ENCODE measurements at regions not wholly inside any gene's neighbourhood (a gene's known extent, or its start where the extent isn't known, plus 50 kb on each side); places are given as distances from the start of the nearest gene placed in this dataset.

- Mint-ChIP-seq H3K4me1 (no peaks in the 10 kb centered on the region), H3K9me3 (no peaks in the 10 kb centered on the region), H3K27me3 (ENCODE audit: insufficient read depth, low read depth, poor library complexity) (no peaks in the 10 kb centered on the region), H3K36me3 (ENCODE audit: low read depth) (no peaks in the 10 kb centered on the region), H3K4me3 (no peak overlapping the region), H3K27ac (no peak overlapping the region)
- H3K9me2 ChIP-seq (ENCODE audit: insufficient read depth) = no peaks in the 10 kb centered on the region
- H3K79me2 ChIP-seq (replicated peaks; ENCODE audit: insufficient read depth) = no peaks in the 10 kb centered on the region
- H3K27ac ChIP-seq (ENCODE audit: low read depth) = no peak overlapping the region
- no peaks in the 10 kb centered on the region for H3K36me3 ChIP-seq (ENCODE audit: insufficient read depth)
- no peak overlapping the region for H2AFZ ChIP-seq
- DNase-seq (ENCODE audit: low spot score) (no peak), ATAC-seq (no peak)
- TF ChIP-seq ZNF331 (CRISPR knock-in tag; IDR thresholded peaks at IDR 0.05; ENCODE audit: low read depth) = no peak
- TF ChIP-seq POLR2AphosphoS5 (IDR thresholded peaks at IDR 0.05; ENCODE audit: low read depth) = no peak
- no peak for TF ChIP-seq REST (IDR thresholded peaks at IDR 0.05; ENCODE audit: unreplicated experiment)
- TF ChIP-seq EZH2 (IDR thresholded peaks at IDR 0.05; ENCODE audit: low read depth, unreplicated experiment) = no peak
- no peak for TF ChIP-seq NANOG (IDR thresholded peaks at IDR 0.05; ENCODE audit: borderline replicate concordance)
- no peak for TF ChIP-seq ETS1 (IDR thresholded peaks at IDR 0.05)
- no peak for TF ChIP-seq EZH2phosphoT487 (IDR thresholded peaks at IDR 0.05; ENCODE audit: unreplicated experiment)
- TF ChIP-seq CTCF (conservative IDR thresholded peaks at IDR 0.05; ENCODE audit: low read depth in 2 of 2) = no peak
- no peak for TF ChIP-seq ZNF114 (CRISPR knock-in tag; IDR thresholded peaks at IDR 0.05)
- no peak for TF ChIP-seq STAT1 (IDR thresholded peaks at IDR 0.05; ENCODE audit: unreplicated experiment)
- no peak for TF ChIP-seq ZNF462 (CRISPR knock-in tag; IDR thresholded peaks at IDR 0.05)
- no peak for TF ChIP-seq JUNB (IDR thresholded peaks at IDR 0.05; ENCODE audit: unreplicated experiment)
- H3K4me2 ChIP-seq = no peak overlapping the region
- H3K27me3 ChIP-seq (ENCODE audit: insufficient read depth) = no peaks in the 10 kb centered on the region
- H3K4me3 ChIP-seq = no peak overlapping the region
- H3F3A ChIP-seq (replicated peaks; ENCODE audit: low read depth) = no peaks in the 10 kb centered on the region
- H4K20me1 ChIP-seq (replicated peaks; ENCODE audit: insufficient read depth) = no peaks in the 10 kb centered on the region
- H3K4me1 ChIP-seq (ENCODE audit: insufficient read depth) = no peaks in the 10 kb centered on the region
These were observed 355.6 kb downstream of the USP25 start for GRCh38 chr21:16085421-16085820.

All from GM23338 (cell line).